ENCODE measurements at regions not wholly inside any gene's neighbourhood (a gene's known extent, or its start where the extent isn't known, plus 50 kb on each side); places are given as distances from the start of the nearest gene placed in this dataset.

GRCh38 chr13:22644941-22645340, 535.8 kb upstream of the SGCG start:
- no peak for DNase-seq
- H3K9me1 ChIP-seq (ENCODE audit: insufficient read depth, low read length) = no peaks in the 10 kb centered on the region
- H4K8ac ChIP-seq (ENCODE audit: low read depth in 2 of 2, low read length in 2 of 2) = no peak overlapping the region
- no peak overlapping the region for H3K9ac ChIP-seq (ENCODE audit: low read depth, low read length)
- no peak overlapping the region for H4K91ac ChIP-seq (ENCODE audit: insufficient read depth, low read depth, low read length)
- no peak overlapping the region for H2BK15ac ChIP-seq (ENCODE audit: low read depth, low read length)
- H2AK5ac ChIP-seq (ENCODE audit: low read depth, low read length) = no peak overlapping the region
- H3K4ac ChIP-seq (ENCODE audit: low read depth, low read length) = no peak overlapping the region
- H2AK9ac ChIP-seq (replicated peaks; ENCODE audit: low read depth, low read length, poor library complexity) = no peak overlapping the region
- no peaks in the 10 kb centered on the region for H3K4me1 ChIP-seq (ENCODE audit: control insufficient read depth, insufficient read depth, low read length)
- BruUV-seq (replicated peaks) = no TSS peak
- intact Hi-C loops (cut with micrococcal nuclease) = no loop called here
- H4K20me1 ChIP-seq (ENCODE audit: insufficient read depth, low read length) = no peaks in the 10 kb centered on the region
- no peaks in the 10 kb centered on the region for H3K36me3 ChIP-seq (ENCODE audit: control insufficient read depth, insufficient read depth, low read length)
- H3K27me3 ChIP-seq (ENCODE audit: control insufficient read depth, insufficient read depth, low read length) = no peaks in the 10 kb centered on the region
- H3K23ac ChIP-seq (ENCODE audit: low read depth, low read length) = no peak overlapping the region
- WGBS, 2 experiments (ENCODE audit: extremely low coverage in 2 of 2, insufficient read length in 1 of 2) = 20% methylated on average over 1 of the region's 4 CpGs; no CpG with 5 or more reads in 1 of the 2 experiments
- no peak overlapping the region for H2BK5ac ChIP-seq (ENCODE audit: low read depth, low read length, poor library complexity, severe bottlenecking)
- ChIA-PET CTCF (no interaction called here), POLR2A (ENCODE audit: unreplicated experiment) (no interaction called here)
- dilution Hi-C loops (cut with HindIII; ENCODE audit: low sequenced_read_pairs, unreplicated experiment) = no loop called here
- TF ChIP-seq NFE2L2 (IDR thresholded peaks at IDR 0.05; ENCODE audit: low read depth, low read length) (no peak), MAZ (IDR thresholded peaks at IDR 0.05; ENCODE audit: borderline replicate concordance, low read depth, low read length) (no peak), MAFK (IDR thresholded peaks at IDR 0.05; ENCODE audit: low read depth, low read length) (no peak), POLR2A (IDR thresholded peaks at IDR 0.05; ENCODE audit: low read depth, low read length) (no peak), RCOR1 (IDR thresholded peaks at IDR 0.05; ENCODE audit: insufficient replicate concordance, low read length) (no peak), USF2 (IDR thresholded peaks at IDR 0.05; ENCODE audit: low read depth, low read length) (no peak), BHLHE40 (IDR thresholded peaks at IDR 0.05; ENCODE audit: low read depth, low read length) (no peak), SMC3 (IDR thresholded peaks at IDR 0.05; ENCODE audit: low read depth, low read length) (no peak), CEBPB (IDR thresholded peaks at IDR 0.05; ENCODE audit: low read depth, low read length) (no peak), RAD21 (IDR thresholded peaks at IDR 0.05; ENCODE audit: low read length) (no peak), ELK1 (IDR thresholded peaks at IDR 0.05; ENCODE audit: borderline replicate concordance, low read depth, low read length) (no peak), CTCF (conservative IDR thresholded peaks at IDR 0.05; ENCODE audit: low read depth, low read length) (no peak), CHD1 (IDR thresholded peaks at IDR 0.05; ENCODE audit: low read depth, low read length) (no peak), MXI1 (IDR thresholded peaks at IDR 0.05; ENCODE audit: borderline replicate concordance, low read depth, low read length) (no peak), RFX5 (IDR thresholded peaks at IDR 0.05; ENCODE audit: low read depth, low read length) (no peak), FOS (IDR thresholded peaks at IDR 0.05; ENCODE audit: low read depth, low read length) (no peak)
- no peak overlapping the region for H3K27ac ChIP-seq (ENCODE audit: insufficient read depth, low read length)
- in situ Hi-C loops (cut with MboI; ENCODE audit: low sequenced_read_pairs) = no loop called here
- H3K14ac ChIP-seq (replicated peaks; ENCODE audit: low read depth, low read length) = no peak overlapping the region
- no peak overlapping the region for H2BK120ac ChIP-seq (ENCODE audit: low read depth, low read length)
- H3K18ac ChIP-seq (ENCODE audit: low read depth, low read length) = no peak overlapping the region
- no peak for ATAC-seq (ENCODE audit: low read depth)
- no peak overlapping the region for H2BK20ac ChIP-seq (ENCODE audit: low read depth, low read length)
- H3K56ac ChIP-seq (ENCODE audit: extremely low read depth, insufficient read depth, low read length) = no peak overlapping the region
- no peak overlapping the region for H2AFZ ChIP-seq (replicated peaks; ENCODE audit: low read length, poor library complexity)
- H3K4me3 ChIP-seq (ENCODE audit: insufficient read depth, low read depth, low read length) = no peak overlapping the region
- H3K4me2 ChIP-seq (ENCODE audit: low read depth, low read length) = no peak overlapping the region
- H4K5ac ChIP-seq (ENCODE audit: low read depth, low read length) = no peak overlapping the region
- H3K79me1 ChIP-seq (ENCODE audit: low read depth in 1 of 2, low read length in 2 of 2) = no peaks in the 10 kb centered on the region
- H3K9me3 ChIP-seq (ENCODE audit: control insufficient read depth, insufficient read depth, low read length) = peaks cover 12% of the 10 kb centered on the region; the same call in 1 of the 2 replicates
